Suprapubic skin (tissue), 3 donors: ENCODE measurements at regions not wholly inside any gene's neighbourhood (a gene's known extent, or its start where the extent isn't known, plus 50 kb on each side); places are given as distances from the start of the nearest gene placed in this dataset.

ENCODE experiments used
- CTCF ChIP-seq, 2 donors: fragments of 200-600 bp in 1 of 2; fragments of 450-650 bp in 1 of 2; sonication (generic) in 1 of 2; IDR thresholded peaks; one replicate each; pipeline ENCODE4 v1.5.1; 2016 to 2019; ENCODE audit warnings: antibody characterized with exemption in 2 of 2, mild to moderate bottlenecking in 1 of 2, moderate library complexity in 1 of 2
- POLR2A ChIP-seq, 2 donors: fragments of 450-650 bp; IDR thresholded peaks; one replicate each; pipeline ENCODE4 v1.6.1; 2017; ENCODE audit warnings: antibody characterized with exemption in 2 of 2, mild to moderate bottlenecking in 2 of 2, moderate library complexity in 2 of 2

GRCh38 chr2:862731-863466, 87.8 kb upstream of the SNTG2 start:
- TF ChIP-seq CTCF (IDR thresholded peaks at IDR 0.05), result no peak
- no peak for TF ChIP-seq POLR2A (IDR thresholded peaks at IDR 0.05)
